Left ventricle myocardium inferior (tissue), 1 donor: ENCODE measurements at regions not wholly inside any gene's neighbourhood (a gene's known extent, or its start where the extent isn't known, plus 50 kb on each side); places are given as distances from the start of the nearest gene placed in this dataset.

Source experiments
- DNase-seq: peaks from one replicate; pipeline ENCODE4 v3.0.0-alpha.2; 2020
- H3K27ac ChIP-seq: fragments of 200-600 bp; replicated peaks from 2 replicates; pipeline ENCODE4 v1.8.0; 2021
- H3K27me3 ChIP-seq: fragments of 200-600 bp; 2 replicates; pipeline ENCODE4 v1.8.0; 2021; ENCODE audit warnings: low read depth
- H3K36me3 ChIP-seq: fragments of 200-600 bp; 2 replicates; pipeline ENCODE4 v1.8.0; 2021
- H3K4me1 ChIP-seq: fragments of 200-600 bp; 2 replicates; pipeline ENCODE4 v1.8.0; 2021
- H3K4me3 ChIP-seq: fragments of 200-600 bp; 2 replicates; pipeline ENCODE4 v1.8.0; 2021; ENCODE audit warnings: mild to moderate bottlenecking, moderate library complexity
- H3K9me3 ChIP-seq: fragments of 200-600 bp; replicated peaks from 2 replicates; pipeline ENCODE4 v1.8.0; 2021
- CTCF ChIP-seq: fragments of 200-600 bp; IDR thresholded peaks from 2 replicates; pipeline ENCODE4 v1.8.0; 2021; ENCODE audit warnings: antibody characterized with exemption, mild to moderate bottlenecking, borderline replicate concordance
- intact Hi-C: fragments of 100-400 bp; cut with micrococcal nuclease; formaldehyde crosslinking; loops from one replicate; pipeline ENCODE4 v1.11.0; 2022
- donor health status: DM: no; HTN: yes; CAD: no; lungs with severe emphysema.

GRCh38 chr7:108686494-108686893 lies 116.8 kb downstream of the DNAJB9 start:
- no peaks in the 10 kb centered on the region for H3K4me1 ChIP-seq
- intact Hi-C loops = no loop called here
- H3K4me3 ChIP-seq = no peak overlapping the region
- no peaks in the 10 kb centered on the region for H3K27me3 ChIP-seq
- no peak for DNase-seq
- no peaks in the 10 kb centered on the region for H3K36me3 ChIP-seq
- no peak for TF ChIP-seq CTCF
- H3K27ac ChIP-seq = no peak overlapping the region
- peaks cover 19% of the 10 kb centered on the region for H3K9me3 ChIP-seq

GRCh38 chr7:108697254-108697653 lies 127.6 kb downstream of the DNAJB9 start:
- no peak overlapping the region for H3K4me3 ChIP-seq
- H3K9me3 ChIP-seq = no peaks in the 10 kb centered on the region
- no peak overlapping the region for H3K27ac ChIP-seq
- H3K36me3 ChIP-seq = no peaks in the 10 kb centered on the region
- no peak for TF ChIP-seq CTCF
- H3K4me1 ChIP-seq = no peaks in the 10 kb centered on the region
- H3K27me3 ChIP-seq = no peaks in the 10 kb centered on the region
- intact Hi-C loops = no loop called here
- no peak for DNase-seq

- intact Hi-C loops = no loop called here
- Histone ChIP-seq H3K9me3 (peaks cover 9% of the 10 kb centered on the region), H3K36me3 (no peaks in the 10 kb centered on the region), H3K4me1 (no peaks in the 10 kb centered on the region), H3K4me3 (no peak overlapping the region), H3K27ac (no peak overlapping the region), H3K27me3 (no peaks in the 10 kb centered on the region)
- no peak for DNase-seq
- TF ChIP-seq CTCF = no peak
Observed at GRCh38 chr7:108711611-108712010, 141.9 kb downstream of the DNAJB9 start.

- no peak for DNase-seq
Observed at GRCh38 chr7:108716783-108717182, 147.1 kb downstream of the DNAJB9 start.

GRCh38 chr7:108717781-108718180 lies 148.1 kb downstream of the DNAJB9 start:
- Histone ChIP-seq H3K4me3 (no peak overlapping the region), H3K9me3 (no peaks in the 10 kb centered on the region), H3K27ac (no peak overlapping the region), H3K36me3 (no peaks in the 10 kb centered on the region), H3K4me1 (no peaks in the 10 kb centered on the region), H3K27me3 (no peaks in the 10 kb centered on the region)
- no peak for TF ChIP-seq CTCF
- intact Hi-C loops = no loop called here
- no peak for DNase-seq

More at GRCh38 chr7:108716783-108717182, 147.1 kb downstream of the DNAJB9 start:
- Histone ChIP-seq H3K36me3 (no peaks in the 10 kb centered on the region), H3K4me3 (no peak overlapping the region), H3K9me3 (no peaks in the 10 kb centered on the region), H3K4me1 (no peaks in the 10 kb centered on the region), H3K27ac (no peak overlapping the region), H3K27me3 (no peaks in the 10 kb centered on the region)
- intact Hi-C loops = no loop called here
- no peak for TF ChIP-seq CTCF

- intact Hi-C loops = no loop called here
- H3K36me3 ChIP-seq = no peaks in the 10 kb centered on the region
- DNase-seq = no peak
- no peak overlapping the region for H3K4me3 ChIP-seq
- no peaks in the 10 kb centered on the region for H3K4me1 ChIP-seq
- no peak overlapping the region for H3K27ac ChIP-seq
- H3K9me3 ChIP-seq = no peaks in the 10 kb centered on the region
- no peaks in the 10 kb centered on the region for H3K27me3 ChIP-seq
- no peak for TF ChIP-seq CTCF
Observed at GRCh38 chr7:108719631-108720030, 150.0 kb downstream of the DNAJB9 start.
